Thyroid gland (tissue), 4 donors: ENCODE measurements at regions not wholly inside any gene's neighbourhood (a gene's known extent, or its start where the extent isn't known, plus 50 kb on each side); places are given as distances from the start of the nearest gene placed in this dataset.

Experiments used
- CTCF ChIP-seq, 6 experiments: fragments of 200-600 bp in 3 of 6; fragments of 450-650 bp in 3 of 6; sonication (generic) in 3 of 6; IDR thresholded peaks; one replicate each; pipeline ENCODE4 v1.5.1; 2016 to 2019; ENCODE audit warnings: antibody characterized with exemption in 6 of 6, mild to moderate bottlenecking in 2 of 6, inconsistent platforms in 1 of 6, moderate library complexity in 1 of 6
- POLR2A ChIP-seq, 2 donors: fragments of 450-650 bp; IDR thresholded peaks; one replicate each; pipeline ENCODE4 v1.6.1; 2017; ENCODE audit warnings: antibody characterized with exemption in 2 of 2, mild to moderate bottlenecking in 2 of 2, moderate library complexity in 1 of 2

- TF ChIP-seq CTCF (IDR thresholded peaks at IDR 0.05) = no peak
- TF ChIP-seq POLR2A (IDR thresholded peaks at IDR 0.05) = no peak
Observed at GRCh38 chr2:36214691-36215090, 140.9 kb upstream of the CRIM1 start.
